ENCODE measurements at regions not wholly inside any gene's neighbourhood (a gene's known extent, or its start where the extent isn't known, plus 50 kb on each side); places are given as distances from the start of the nearest gene placed in this dataset.
"Not testable (repeated sequence)": the region's sequence is repeated elsewhere in the genome, so short reads cannot be mapped to it uniquely, and the experiment has no call there.

DNA sequence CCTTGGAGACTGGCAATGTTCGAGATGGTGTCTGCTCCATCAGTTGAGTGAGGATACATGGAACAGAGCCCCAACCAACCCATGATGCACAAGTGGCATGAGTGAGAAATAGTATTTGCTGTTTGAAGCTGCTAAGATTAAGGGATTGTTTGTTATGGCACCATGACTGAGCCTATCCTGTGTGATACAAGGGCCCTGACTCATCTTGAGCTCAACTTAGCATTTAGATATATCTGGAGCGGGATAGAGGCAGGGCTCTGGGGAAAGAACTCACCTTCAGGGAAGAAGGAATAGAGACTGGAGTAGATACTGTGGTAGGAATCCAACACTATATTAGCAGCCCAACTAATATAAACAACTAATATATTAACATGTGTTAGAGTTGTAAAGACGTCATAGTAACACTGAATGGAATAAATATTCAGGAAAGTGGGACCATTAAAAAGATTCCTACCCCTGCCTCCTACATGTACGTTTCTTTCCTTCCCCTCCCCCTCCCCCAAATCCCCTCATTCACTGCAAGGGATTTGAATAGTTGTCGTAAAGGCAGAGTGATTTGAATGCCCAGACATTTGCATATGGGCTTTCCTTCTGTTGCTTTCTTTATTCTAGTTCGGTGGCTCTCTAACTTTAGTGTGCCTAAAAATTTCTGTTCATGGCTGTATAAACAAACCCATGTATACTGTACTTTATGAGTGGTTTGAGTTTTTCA, 106.6 kb upstream of the POU3F1 start:
- H3K4me3 ChIP-seq (ENCODE audit: low read depth, low read length): no peak overlapping the region
- no peak for DNase-seq (ENCODE audit: low read depth)
- TF ChIP-seq, protein P1, sequence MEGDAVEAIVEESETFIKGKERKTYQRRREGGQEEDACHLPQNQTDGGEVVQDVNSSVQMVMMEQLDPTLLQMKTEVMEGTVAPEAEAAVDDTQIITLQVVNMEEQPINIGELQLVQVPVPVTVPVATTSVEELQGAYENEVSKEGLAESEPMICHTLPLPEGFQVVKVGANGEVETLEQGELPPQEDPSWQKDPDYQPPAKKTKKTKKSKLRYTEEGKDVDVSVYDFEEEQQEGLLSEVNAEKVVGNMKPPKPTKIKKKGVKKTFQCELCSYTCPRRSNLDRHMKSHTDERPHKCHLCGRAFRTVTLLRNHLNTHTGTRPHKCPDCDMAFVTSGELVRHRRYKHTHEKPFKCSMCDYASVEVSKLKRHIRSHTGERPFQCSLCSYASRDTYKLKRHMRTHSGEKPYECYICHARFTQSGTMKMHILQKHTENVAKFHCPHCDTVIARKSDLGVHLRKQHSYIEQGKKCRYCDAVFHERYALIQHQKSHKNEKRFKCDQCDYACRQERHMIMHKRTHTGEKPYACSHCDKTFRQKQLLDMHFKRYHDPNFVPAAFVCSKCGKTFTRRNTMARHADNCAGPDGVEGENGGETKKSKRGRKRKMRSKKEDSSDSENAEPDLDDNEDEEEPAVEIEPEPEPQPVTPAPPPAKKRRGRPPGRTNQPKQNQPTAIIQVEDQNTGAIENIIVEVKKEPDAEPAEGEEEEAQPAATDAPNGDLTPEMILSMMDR (IDR thresholded peaks at IDR 0.05; ENCODE audit: insufficient read depth, low read depth, low read length): no peak

DNA sequence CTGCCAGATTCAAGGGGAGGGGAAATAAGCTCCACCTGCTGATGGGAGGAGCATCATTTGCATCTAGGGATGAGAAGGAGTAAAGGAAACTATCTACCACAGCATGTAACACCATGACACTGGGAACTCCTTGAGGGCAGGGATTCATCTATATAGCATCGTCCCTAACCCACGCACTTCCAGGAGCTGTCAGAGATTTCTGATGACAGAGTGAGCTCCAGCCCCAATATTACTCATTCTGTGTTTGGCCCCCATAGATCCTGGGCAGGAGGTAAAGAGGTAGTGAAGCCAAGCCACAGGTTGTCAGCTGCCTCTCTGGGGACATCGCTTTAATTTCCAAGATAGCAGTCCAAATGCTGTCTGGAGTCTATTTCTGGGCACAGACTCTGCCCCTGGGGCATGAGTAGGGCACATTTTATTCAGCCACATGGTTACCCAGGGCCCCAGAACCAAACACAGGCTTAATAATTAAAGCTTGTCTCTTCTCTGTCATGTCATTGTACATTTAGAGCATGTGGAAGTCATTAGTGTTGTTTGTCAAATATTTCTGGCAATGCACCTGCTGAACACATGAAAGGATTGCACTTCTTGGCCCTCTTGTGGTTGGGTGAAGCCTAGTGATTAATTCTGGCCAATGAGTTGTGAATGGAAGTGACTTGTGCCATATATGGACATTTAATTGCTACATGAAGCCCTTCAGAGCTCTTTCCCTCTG, 105.9 kb upstream of the POU3F1 start:
- DNase-seq (ENCODE audit: low read depth): no peak
- TF ChIP-seq, protein P1 (IDR thresholded peaks at IDR 0.05; ENCODE audit: insufficient read depth, low read depth, low read length): no peak
- no peak overlapping the region for H3K4me3 ChIP-seq (ENCODE audit: low read depth, low read length)

DNA sequence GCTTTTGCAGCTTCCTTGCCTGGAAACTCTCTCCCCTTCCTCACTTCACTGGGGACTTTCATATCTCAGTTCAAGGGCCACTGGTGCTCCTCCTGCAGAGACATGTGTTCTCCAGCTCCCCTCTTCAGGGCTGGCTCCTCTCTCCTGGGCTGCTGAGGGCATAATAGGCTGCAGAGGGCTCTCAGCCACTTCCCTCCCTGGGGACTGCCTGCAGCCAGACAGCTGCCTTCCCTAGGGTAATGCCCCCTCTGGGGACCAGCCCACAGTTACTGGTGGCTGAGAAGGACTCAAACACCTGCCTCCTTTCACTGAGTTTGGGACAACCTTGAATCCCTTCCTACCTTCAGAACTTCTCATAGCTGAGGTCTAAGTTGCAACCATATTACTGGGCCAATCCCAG, 104.8 kb upstream of the POU3F1 start:
- TF ChIP-seq, protein P1 (IDR thresholded peaks at IDR 0.05; ENCODE audit: insufficient read depth, low read depth, low read length): no peak
- no peak overlapping the region for H3K4me3 ChIP-seq (ENCODE audit: low read depth, low read length)
- no peak for DNase-seq (ENCODE audit: low read depth)

DNA sequence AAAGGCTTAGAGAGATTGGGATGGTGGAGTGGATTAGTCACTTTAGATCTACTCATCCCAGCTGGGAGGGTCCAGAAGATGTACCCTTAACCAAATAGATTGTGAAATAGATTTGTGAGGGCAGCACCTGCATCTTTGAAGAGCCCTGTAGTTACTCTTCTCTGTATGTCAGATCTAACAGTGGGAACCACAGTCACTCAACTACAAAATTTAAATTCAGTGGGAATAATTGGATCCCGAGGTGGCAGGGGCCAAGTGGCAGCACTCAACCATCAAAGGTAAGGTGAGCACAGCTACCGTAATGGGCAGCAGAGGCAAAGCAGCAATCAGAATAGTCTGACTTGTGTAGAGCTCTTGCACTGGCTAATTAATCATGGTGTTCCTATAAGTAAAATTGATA, 99.5 kb upstream of the POU3F1 start:
- not testable (repeated sequence) for H3K4me3 ChIP-seq (ENCODE audit: low read depth, low read length); DNase-seq (ENCODE audit: low read depth)

DNA sequence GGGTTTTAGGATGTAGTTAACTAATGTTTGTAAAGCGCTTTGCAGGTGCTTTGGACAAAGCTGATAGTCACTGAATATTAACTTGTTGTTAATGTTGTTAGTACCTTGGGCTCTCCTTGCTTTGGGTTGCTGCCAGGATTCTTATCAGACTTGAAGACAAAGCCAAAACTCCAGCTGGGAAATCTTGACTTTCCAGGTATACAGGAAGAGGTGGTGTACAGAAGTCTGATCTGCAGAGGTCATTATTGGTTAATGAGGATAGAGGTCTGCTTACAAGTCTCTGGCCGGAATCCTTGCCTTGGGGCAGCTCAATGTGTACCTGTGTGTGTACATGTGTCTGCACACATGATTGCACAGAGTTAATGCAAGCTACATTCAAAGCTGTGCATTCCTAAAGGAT, 96.0 kb upstream of the POU3F1 start:
- TF ChIP-seq, protein P1 (IDR thresholded peaks at IDR 0.05; ENCODE audit: insufficient read depth, low read depth, low read length): no peak
- H3K4me3 ChIP-seq (ENCODE audit: low read depth, low read length): no peak overlapping the region
- no peak for DNase-seq (ENCODE audit: low read depth)

DNA sequence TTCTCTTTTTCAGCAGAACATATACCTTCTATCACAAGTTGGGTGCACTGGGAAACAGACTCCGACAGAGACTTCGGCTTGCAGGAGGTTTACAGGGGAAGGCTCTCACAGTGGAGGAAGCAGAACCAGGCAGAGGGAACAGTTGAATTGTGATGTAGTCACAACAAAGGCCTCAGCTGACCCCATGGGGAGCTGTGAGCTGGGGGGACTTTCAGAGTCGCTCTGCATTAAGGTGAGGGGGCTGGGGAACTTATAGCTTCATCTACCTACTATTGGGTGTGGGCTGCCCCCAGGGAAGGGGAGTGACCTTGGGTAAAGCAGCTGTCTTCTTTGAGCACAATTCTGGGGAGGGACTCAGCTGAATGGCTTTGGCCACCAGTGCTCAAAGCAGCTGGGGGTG, 94.9 kb upstream of the POU3F1 start:
- H3K4me3 ChIP-seq (ENCODE audit: low read depth, low read length): no peak overlapping the region
- no peak for DNase-seq (ENCODE audit: low read depth)
- TF ChIP-seq, protein P1 (IDR thresholded peaks at IDR 0.05; ENCODE audit: insufficient read depth, low read depth, low read length): no peak

DNA sequence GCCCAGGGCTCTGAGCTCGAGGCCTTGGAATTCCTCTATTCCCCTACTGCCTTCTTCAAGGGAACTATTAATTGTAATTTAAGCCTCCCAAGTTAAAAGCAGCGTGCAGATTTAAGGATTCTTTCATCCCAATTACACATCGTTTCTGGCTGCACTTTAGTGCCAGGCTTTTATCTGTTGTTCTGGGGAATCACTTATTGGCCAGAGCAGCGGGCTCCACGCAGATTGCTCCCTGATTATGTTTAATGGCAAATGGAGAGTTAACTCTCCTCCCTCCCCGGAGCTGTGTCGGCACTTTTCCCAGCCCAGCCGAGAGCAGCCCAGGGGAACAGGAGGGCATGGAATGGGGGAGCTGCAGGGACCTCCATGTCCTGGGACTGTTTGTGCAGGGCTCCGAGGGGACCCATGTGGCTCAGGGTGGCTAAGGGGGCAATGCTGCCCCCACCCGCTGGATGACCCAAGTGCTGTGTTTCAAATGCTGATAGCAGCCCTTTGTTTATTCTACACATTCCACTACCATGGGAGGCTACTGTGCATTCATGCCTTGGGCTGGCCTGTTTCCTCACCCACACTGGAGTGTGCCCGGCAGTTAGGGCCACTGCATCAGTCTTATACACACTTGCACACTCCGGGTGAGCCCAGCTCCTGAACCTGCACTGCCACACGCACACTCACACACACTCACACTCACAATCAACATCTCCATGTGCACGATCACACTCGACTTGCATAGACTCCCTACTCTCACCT, 93.3 kb upstream of the POU3F1 start:
- DNase-seq (ENCODE audit: low read depth): peak; percentile 8
- TF ChIP-seq, protein P1 (IDR thresholded peaks at IDR 0.05; ENCODE audit: insufficient read depth, low read depth, low read length): no peak
- no peak overlapping the region for H3K4me3 ChIP-seq (ENCODE audit: low read depth, low read length)

Data from fibroblast of villous mesenchyme (primary cell).